ENCODE measurements at regions not wholly inside any gene's neighbourhood (a gene's known extent, or its start where the extent isn't known, plus 50 kb on each side); places are given as distances from the start of the nearest gene placed in this dataset.

GRCh38 chr21:27078915-27079314 is 112.0 kb upstream of the ADAMTS5 start:
- no peak for DNase-seq (ENCODE audit: low read depth)

GRCh38 chr21:27077501-27077900 is 110.6 kb upstream of the ADAMTS5 start:
- DNase-seq (ENCODE audit: low read depth) = no peak

GRCh38 chr21:27076025-27076424 is 109.1 kb upstream of the ADAMTS5 start:
- DNase-seq (ENCODE audit: low read depth) = no peak

GRCh38 chr21:27070861-27071670 is 104.2 kb upstream of the ADAMTS5 start:
- no peak for DNase-seq (ENCODE audit: low read depth)

- no peak for DNase-seq (ENCODE audit: low read depth)
Measured at GRCh38 chr21:27068811-27069210, 101.9 kb upstream of the ADAMTS5 start.

GRCh38 chr21:27067226-27067625 is 100.3 kb upstream of the ADAMTS5 start:
- no peak for DNase-seq (ENCODE audit: low read depth)

- DNase-seq (ENCODE audit: low read depth) = no peak
Measured at GRCh38 chr21:27062443-27062842, 95.6 kb upstream of the ADAMTS5 start.

GRCh38 chr21:27061770-27062169 is 94.9 kb upstream of the ADAMTS5 start:
- no peak for DNase-seq (ENCODE audit: low read depth)

GRCh38 chr21:27060190-27060589 is 93.3 kb upstream of the ADAMTS5 start:
- no peak for DNase-seq (ENCODE audit: low read depth)

- DNase-seq (ENCODE audit: low read depth) = no peak
Measured at GRCh38 chr21:27058673-27059605, 92.1 kb upstream of the ADAMTS5 start.

GRCh38 chr21:27057997-27058396 is 91.1 kb upstream of the ADAMTS5 start:
- DNase-seq (ENCODE audit: low read depth) = no peak

- no peak for DNase-seq (ENCODE audit: low read depth)
Measured at GRCh38 chr21:27047658-27048314, 80.9 kb upstream of the ADAMTS5 start.

GRCh38 chr21:27047283-27047657 is 80.4 kb upstream of the ADAMTS5 start:
- no peak for DNase-seq (ENCODE audit: low read depth)

GRCh38 chr21:27045281-27045985 is 78.5 kb upstream of the ADAMTS5 start:
- no peak for DNase-seq (ENCODE audit: low read depth)

GRCh38 chr21:27043377-27043776 is 76.5 kb upstream of the ADAMTS5 start:
- DNase-seq (ENCODE audit: low read depth) = no peak

GRCh38 chr21:27040738-27041469 is 74.0 kb upstream of the ADAMTS5 start:
- DNase-seq (ENCODE audit: low read depth) = no peak

GRCh38 chr21:27036736-27037301 is 69.9 kb upstream of the ADAMTS5 start:
- no peak for DNase-seq (ENCODE audit: low read depth)

- no peak for DNase-seq (ENCODE audit: low read depth)
Measured at GRCh38 chr21:27035791-27036190, 68.9 kb upstream of the ADAMTS5 start.

GRCh38 chr21:27034796-27035195 is 67.9 kb upstream of the ADAMTS5 start:
- DNase-seq (ENCODE audit: low read depth) = no peak

GRCh38 chr21:27033471-27033870 is 66.6 kb upstream of the ADAMTS5 start:
- DNase-seq (ENCODE audit: low read depth) = no peak

- DNase-seq (ENCODE audit: low read depth) = no peak
Measured at GRCh38 chr21:27026501-27026900, 59.6 kb upstream of the ADAMTS5 start.

Measured in forelimb muscle (tissue), 1 donor.